GM23338 (cell line): ENCODE measurements at regions not wholly inside any gene's neighbourhood (a gene's known extent, or its start where the extent isn't known, plus 50 kb on each side); places are given as distances from the start of the nearest gene placed in this dataset.

Experiments
- CREB1 ChIP-seq: fragments of 250-450 bp; sonication (Bioruptor Pico); IDR thresholded peaks from 2 replicates; pipeline ENCODE4 v1.5.0; 2020; ENCODE audit warnings: low read depth, mild to moderate bottlenecking, moderate library complexity
- EZH2 ChIP-seq: fragments of 200-600 bp; sonication (generic); IDR thresholded peaks from one replicate; pipeline ENCODE4 v1.8.0; 2017; ENCODE audit warnings: antibody characterized with exemption, mild to moderate bottlenecking, low read depth; ENCODE audit not compliant: unreplicated experiment
- EZH2phosphoT487 ChIP-seq: fragments of 200-600 bp; sonication (generic); IDR thresholded peaks from one replicate; pipeline ENCODE4 v1.8.1; 2018; ENCODE audit warnings: antibody characterized with exemption; ENCODE audit not compliant: unreplicated experiment
- JUNB ChIP-seq: IDR thresholded peaks from one replicate; pipeline ENCODE4 v1.6.1; 2016; ENCODE audit warnings: antibody characterized with exemption; ENCODE audit not compliant: unreplicated experiment
- NANOG ChIP-seq: IDR thresholded peaks from 2 replicates; pipeline ENCODE4 v1.6.1; 2016; ENCODE audit warnings: antibody characterized with exemption, borderline replicate concordance
- POLR2AphosphoS5 ChIP-seq: IDR thresholded peaks from 2 replicates; pipeline ENCODE4 v1.6.1; 2016; ENCODE audit warnings: antibody characterized with exemption, low read depth
- TF ChIP-seq, protein P1 (sequence below), 2 experiments: fragments of 200-600 bp in 1 of 2; sonication (generic) in 1 of 2; conservative IDR thresholded peaks; 2 replicates each; pipeline versions ENCODE4 v1.5.1 to v1.6.1; 2016 to 2017; ENCODE audit warnings: antibody characterized with exemption in 2 of 2, low read depth in 2 of 2, mild to moderate bottlenecking in 2 of 2, moderate library complexity in 1 of 2
- TF ChIP-seq, protein P2 (sequence below): IDR thresholded peaks from one replicate; pipeline ENCODE4 v1.6.1; 2018; ENCODE audit warnings: antibody characterized with exemption; ENCODE audit not compliant: unreplicated experiment
- TF ChIP-seq, protein P3 (sequence below): IDR thresholded peaks from 2 replicates; pipeline ENCODE4 v1.6.1; 2016; ENCODE audit warnings: antibody characterized with exemption
- TF ChIP-seq, protein P4 (sequence below): fragments of 250-450 bp; sonication (Bioruptor Pico); IDR thresholded peaks from 2 replicates; pipeline ENCODE4 v1.5.0; 2020; ENCODE audit warnings: mild to moderate bottlenecking, moderate library complexity

DNA sequence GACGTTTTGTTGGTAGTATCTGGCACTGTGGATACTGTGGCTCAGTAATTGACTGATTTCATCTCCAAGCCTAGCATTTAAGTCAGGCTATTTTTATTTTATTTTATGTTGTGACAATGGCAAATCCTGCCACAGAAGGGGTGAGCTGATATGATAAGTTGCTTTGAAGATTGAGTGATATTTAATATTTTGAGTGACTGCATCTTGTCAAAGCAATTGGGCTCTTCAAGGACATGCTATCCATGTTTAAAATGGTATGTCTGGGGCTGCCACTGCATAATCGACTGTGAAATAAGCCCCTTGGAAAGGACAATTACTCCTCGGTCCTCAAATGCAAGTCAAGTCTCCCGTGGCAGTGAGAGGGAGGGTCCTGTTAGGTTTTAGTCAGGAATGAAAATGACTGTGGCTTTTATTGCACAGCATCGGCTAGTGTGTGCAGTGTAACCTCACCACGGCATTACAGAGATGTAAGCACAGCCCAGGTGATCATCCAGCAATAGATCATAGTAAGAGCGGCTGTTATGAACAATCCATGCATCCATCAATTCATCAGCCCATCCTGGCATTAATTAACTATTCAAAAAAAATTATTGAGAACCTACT, 178.2 kb downstream of the GBA3 start:
- TF ChIP-seq, protein P1, sequence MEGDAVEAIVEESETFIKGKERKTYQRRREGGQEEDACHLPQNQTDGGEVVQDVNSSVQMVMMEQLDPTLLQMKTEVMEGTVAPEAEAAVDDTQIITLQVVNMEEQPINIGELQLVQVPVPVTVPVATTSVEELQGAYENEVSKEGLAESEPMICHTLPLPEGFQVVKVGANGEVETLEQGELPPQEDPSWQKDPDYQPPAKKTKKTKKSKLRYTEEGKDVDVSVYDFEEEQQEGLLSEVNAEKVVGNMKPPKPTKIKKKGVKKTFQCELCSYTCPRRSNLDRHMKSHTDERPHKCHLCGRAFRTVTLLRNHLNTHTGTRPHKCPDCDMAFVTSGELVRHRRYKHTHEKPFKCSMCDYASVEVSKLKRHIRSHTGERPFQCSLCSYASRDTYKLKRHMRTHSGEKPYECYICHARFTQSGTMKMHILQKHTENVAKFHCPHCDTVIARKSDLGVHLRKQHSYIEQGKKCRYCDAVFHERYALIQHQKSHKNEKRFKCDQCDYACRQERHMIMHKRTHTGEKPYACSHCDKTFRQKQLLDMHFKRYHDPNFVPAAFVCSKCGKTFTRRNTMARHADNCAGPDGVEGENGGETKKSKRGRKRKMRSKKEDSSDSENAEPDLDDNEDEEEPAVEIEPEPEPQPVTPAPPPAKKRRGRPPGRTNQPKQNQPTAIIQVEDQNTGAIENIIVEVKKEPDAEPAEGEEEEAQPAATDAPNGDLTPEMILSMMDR (conservative IDR thresholded peaks at IDR 0.05; ENCODE audit: low read depth in 2 of 2) = no peak
- TF ChIP-seq EZH2phosphoT487 (no peak), POLR2AphosphoS5 (no peak), CREB1 (no peak), JUNB (no peak), EZH2 (no peak), NANOG (no peak)
- TF ChIP-seq, protein P2, sequence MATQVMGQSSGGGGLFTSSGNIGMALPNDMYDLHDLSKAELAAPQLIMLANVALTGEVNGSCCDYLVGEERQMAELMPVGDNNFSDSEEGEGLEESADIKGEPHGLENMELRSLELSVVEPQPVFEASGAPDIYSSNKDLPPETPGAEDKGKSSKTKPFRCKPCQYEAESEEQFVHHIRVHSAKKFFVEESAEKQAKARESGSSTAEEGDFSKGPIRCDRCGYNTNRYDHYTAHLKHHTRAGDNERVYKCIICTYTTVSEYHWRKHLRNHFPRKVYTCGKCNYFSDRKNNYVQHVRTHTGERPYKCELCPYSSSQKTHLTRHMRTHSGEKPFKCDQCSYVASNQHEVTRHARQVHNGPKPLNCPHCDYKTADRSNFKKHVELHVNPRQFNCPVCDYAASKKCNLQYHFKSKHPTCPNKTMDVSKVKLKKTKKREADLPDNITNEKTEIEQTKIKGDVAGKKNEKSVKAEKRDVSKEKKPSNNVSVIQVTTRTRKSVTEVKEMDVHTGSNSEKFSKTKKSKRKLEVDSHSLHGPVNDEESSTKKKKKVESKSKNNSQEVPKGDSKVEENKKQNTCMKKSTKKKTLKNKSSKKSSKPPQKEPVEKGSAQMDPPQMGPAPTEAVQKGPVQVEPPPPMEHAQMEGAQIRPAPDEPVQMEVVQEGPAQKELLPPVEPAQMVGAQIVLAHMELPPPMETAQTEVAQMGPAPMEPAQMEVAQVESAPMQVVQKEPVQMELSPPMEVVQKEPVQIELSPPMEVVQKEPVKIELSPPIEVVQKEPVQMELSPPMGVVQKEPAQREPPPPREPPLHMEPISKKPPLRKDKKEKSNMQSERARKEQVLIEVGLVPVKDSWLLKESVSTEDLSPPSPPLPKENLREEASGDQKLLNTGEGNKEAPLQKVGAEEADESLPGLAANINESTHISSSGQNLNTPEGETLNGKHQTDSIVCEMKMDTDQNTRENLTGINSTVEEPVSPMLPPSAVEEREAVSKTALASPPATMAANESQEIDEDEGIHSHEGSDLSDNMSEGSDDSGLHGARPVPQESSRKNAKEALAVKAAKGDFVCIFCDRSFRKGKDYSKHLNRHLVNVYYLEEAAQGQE = no peak
- TF ChIP-seq, protein P3, sequence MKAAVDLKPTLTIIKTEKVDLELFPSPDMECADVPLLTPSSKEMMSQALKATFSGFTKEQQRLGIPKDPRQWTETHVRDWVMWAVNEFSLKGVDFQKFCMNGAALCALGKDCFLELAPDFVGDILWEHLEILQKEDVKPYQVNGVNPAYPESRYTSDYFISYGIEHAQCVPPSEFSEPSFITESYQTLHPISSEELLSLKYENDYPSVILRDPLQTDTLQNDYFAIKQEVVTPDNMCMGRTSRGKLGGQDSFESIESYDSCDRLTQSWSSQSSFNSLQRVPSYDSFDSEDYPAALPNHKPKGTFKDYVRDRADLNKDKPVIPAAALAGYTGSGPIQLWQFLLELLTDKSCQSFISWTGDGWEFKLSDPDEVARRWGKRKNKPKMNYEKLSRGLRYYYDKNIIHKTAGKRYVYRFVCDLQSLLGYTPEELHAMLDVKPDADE = no peak
- TF ChIP-seq, protein P4, sequence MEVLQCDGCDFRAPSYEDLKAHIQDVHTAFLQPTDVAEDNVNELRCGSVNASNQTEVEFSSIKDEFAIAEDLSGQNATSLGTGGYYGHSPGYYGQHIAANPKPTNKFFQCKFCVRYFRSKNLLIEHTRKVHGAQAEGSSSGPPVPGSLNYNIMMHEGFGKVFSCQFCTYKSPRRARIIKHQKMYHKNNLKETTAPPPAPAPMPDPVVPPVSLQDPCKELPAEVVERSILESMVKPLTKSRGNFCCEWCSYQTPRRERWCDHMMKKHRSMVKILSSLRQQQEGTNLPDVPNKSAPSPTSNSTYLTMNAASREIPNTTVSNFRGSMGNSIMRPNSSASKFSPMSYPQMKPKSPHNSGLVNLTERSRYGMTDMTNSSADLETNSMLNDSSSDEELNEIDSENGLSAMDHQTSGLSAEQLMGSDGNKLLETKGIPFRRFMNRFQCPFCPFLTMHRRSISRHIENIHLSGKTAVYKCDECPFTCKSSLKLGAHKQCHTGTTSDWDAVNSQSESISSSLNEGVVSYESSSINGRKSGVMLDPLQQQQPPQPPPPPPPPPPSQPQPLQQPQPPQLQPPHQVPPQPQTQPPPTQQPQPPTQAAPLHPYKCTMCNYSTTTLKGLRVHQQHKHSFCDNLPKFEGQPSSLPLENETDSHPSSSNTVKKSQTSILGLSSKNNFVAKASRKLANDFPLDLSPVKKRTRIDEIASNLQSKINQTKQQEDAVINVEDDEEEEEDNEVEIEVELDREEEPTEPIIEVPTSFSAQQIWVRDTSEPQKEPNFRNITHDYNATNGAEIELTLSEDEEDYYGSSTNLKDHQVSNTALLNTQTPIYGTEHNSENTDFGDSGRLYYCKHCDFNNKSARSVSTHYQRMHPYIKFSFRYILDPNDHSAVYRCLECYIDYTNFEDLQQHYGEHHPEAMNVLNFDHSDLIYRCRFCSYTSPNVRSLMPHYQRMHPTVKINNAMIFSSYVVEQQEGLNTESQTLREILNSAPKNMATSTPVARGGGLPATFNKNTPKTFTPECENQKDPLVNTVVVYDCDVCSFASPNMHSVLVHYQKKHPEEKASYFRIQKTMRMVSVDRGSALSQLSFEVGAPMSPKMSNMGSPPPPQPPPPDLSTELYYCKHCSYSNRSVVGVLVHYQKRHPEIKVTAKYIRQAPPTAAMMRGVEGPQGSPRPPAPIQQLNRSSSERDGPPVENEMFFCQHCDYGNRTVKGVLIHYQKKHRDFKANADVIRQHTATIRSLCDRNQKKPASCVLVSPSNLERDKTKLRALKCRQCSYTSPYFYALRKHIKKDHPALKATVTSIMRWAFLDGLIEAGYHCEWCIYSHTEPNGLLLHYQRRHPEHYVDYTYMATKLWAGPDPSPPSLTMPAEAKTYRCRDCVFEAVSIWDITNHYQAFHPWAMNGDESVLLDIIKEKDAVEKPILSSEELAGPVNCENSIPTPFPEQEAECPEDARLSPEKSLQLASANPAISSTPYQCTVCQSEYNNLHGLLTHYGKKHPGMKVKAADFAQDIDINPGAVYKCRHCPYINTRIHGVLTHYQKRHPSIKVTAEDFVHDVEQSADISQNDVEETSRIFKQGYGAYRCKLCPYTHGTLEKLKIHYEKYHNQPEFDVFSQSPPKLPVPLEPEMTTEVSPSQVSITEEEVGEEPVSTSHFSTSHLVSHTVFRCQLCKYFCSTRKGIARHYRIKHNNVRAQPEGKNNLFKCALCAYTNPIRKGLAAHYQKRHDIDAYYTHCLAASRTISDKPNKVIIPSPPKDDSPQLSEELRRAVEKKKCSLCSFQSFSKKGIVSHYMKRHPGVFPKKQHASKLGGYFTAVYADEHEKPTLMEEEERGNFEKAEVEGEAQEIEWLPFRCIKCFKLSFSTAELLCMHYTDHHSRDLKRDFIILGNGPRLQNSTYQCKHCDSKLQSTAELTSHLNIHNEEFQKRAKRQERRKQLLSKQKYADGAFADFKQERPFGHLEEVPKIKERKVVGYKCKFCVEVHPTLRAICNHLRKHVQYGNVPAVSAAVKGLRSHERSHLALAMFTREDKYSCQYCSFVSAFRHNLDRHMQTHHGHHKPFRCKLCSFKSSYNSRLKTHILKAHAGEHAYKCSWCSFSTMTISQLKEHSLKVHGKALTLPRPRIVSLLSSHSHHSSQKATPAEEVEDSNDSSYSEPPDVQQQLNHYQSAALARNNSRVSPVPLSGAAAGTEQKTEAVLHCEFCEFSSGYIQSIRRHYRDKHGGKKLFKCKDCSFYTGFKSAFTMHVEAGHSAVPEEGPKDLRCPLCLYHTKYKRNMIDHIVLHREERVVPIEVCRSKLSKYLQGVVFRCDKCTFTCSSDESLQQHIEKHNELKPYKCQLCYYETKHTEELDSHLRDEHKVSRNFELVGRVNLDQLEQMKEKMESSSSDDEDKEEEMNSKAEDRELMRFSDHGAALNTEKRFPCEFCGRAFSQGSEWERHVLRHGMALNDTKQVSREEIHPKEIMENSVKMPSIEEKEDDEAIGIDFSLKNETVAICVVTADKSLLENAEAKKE (CRISPR knock-in tag) = no peak
